ENCODE measurements at regions not wholly inside any gene's neighbourhood (a gene's known extent, or its start where the extent isn't known, plus 50 kb on each side); places are given as distances from the start of the nearest gene placed in this dataset.

DNA sequence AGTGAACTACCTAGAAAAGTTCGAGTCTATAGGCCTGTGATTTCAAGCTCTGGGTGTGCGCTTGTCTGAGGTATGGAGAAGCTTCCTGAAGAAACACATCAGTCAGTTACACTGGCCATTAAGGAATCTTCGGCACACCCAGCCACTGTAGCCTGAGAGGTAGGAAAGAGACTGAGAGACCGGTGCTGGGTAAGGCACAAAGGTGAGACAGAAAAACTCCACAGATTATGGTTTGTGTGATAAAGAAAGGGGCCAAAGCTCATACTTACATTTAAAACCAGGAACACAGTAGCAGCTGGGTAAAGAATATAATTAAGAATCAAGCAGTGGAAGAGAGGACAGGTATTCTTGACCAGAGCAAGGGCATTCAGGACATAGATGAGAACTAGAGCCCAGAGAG is 74.8 kb upstream of the TTC29 start:
- H3K4me3 ChIP-seq, result no peak overlapping the region
- no peaks in the 10 kb centered on the region for H3K36me3 ChIP-seq (replicated peaks in 1 of 2; ENCODE audit: insufficient read depth in 1 of 2, low read depth in 2 of 2)
- no peak overlapping the region for H3K27ac ChIP-seq
- H3K4me1 ChIP-seq, result no peaks in the 10 kb centered on the region
- no peaks in the 10 kb centered on the region for H3K9me3 ChIP-seq
- intact Hi-C loops (cut with DNase I), result no loop called here
- ATAC-seq, result no peak
- WGBS, 2 donors, result 69 to 80% methylated on average over 4 of the region's 4 CpGs
- DNase-seq, result no peak
- no peaks in the 10 kb centered on the region for H3K27me3 ChIP-seq
- TF ChIP-seq, protein P1, sequence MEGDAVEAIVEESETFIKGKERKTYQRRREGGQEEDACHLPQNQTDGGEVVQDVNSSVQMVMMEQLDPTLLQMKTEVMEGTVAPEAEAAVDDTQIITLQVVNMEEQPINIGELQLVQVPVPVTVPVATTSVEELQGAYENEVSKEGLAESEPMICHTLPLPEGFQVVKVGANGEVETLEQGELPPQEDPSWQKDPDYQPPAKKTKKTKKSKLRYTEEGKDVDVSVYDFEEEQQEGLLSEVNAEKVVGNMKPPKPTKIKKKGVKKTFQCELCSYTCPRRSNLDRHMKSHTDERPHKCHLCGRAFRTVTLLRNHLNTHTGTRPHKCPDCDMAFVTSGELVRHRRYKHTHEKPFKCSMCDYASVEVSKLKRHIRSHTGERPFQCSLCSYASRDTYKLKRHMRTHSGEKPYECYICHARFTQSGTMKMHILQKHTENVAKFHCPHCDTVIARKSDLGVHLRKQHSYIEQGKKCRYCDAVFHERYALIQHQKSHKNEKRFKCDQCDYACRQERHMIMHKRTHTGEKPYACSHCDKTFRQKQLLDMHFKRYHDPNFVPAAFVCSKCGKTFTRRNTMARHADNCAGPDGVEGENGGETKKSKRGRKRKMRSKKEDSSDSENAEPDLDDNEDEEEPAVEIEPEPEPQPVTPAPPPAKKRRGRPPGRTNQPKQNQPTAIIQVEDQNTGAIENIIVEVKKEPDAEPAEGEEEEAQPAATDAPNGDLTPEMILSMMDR (IDR thresholded peaks at IDR 0.05), result no peak
- TF ChIP-seq POLR2A (IDR thresholded peaks at IDR 0.05), result no peak

DNA sequence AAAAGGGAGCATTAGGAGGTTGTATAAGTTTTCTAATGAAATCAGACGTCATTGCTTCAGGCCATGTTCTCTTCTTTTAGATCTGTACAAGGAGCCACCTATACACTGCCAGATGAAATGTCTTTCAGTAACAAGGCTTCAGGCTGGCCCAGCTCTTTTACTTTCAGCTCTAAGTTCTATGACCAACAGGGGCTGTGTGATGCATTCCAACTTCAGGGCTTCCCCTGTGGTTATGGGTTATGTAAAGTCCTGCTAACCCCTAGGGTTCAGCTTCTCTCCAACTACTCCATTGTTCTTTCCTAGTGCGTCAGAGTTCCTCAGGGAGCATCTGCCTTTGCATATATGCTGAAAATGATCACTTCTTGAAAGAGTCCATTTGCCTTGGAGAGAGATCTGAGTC is 79.4 kb upstream of the TTC29 start:
- H3K27ac ChIP-seq, result no peak overlapping the region
- intact Hi-C loops (cut with DNase I), result no loop called here
- H3K36me3 ChIP-seq (replicated peaks in 1 of 2; ENCODE audit: insufficient read depth in 1 of 2, low read depth in 2 of 2), result no peaks in the 10 kb centered on the region
- DNase-seq (no peak), ATAC-seq (no peak)
- no peaks in the 10 kb centered on the region for H3K9me3 ChIP-seq
- no peak overlapping the region for H3K4me3 ChIP-seq
- WGBS, 2 donors, result 66 to 80% methylated on average over 2 of the region's 2 CpGs
- no peaks in the 10 kb centered on the region for H3K4me1 ChIP-seq
- TF ChIP-seq, protein P1 (IDR thresholded peaks at IDR 0.05), result no peak
- TF ChIP-seq POLR2A (IDR thresholded peaks at IDR 0.05), result no peak
- no peaks in the 10 kb centered on the region for H3K27me3 ChIP-seq

DNA sequence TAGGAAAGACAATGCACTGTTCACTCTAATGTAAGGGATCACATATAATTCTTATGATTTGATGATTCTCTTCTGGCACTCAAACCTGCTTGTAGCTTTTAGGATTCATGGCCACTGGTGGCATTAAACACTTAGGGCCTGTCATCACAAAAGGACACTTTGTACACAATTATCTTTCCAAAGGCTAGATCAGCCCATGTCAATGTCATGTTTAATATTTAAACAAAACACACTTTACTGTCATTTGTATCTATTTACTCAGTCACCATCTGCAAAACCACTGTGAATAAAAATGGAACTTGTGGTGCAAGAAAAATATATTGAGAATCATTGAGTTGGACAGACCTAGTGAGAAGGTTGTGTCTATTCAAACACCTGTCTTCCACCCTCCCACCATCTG is 83.6 kb upstream of the TTC29 start:
- no peak overlapping the region for H3K27ac ChIP-seq
- DNase-seq (no peak), ATAC-seq (no peak)
- no peaks in the 10 kb centered on the region for H3K27me3 ChIP-seq
- H3K4me3 ChIP-seq, result no peak overlapping the region
- no peaks in the 10 kb centered on the region for H3K36me3 ChIP-seq (replicated peaks in 1 of 2; ENCODE audit: insufficient read depth in 1 of 2, low read depth in 2 of 2)
- intact Hi-C loops (cut with DNase I), result no loop called here
- no peaks in the 10 kb centered on the region for H3K9me3 ChIP-seq
- TF ChIP-seq POLR2A (IDR thresholded peaks at IDR 0.05), result no peak
- TF ChIP-seq, protein P1 (IDR thresholded peaks at IDR 0.05), result no peak
- no peaks in the 10 kb centered on the region for H3K4me1 ChIP-seq

DNA sequence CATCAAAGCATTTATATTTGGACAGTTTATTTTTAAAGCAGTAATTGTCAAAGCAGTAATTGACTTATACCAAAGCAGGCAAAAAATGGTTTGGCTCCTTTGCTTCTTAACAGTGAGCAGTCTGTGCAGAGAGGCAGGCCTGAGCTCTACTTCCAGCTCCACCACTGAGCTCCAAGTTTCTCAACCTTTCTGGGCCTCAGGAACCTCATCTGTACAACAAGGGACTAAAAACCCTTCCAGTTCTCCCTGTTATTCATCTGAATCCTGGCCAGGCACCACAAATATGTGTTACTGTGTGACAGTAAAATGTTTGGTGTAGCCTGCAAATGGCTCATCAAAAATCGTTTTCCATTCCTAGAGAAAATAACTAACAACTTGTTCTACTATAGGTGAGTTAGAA is 88.7 kb upstream of the TTC29 start:
- Histone ChIP-seq H3K9me3 (no peaks in the 10 kb centered on the region), H3K4me3 (no peak overlapping the region), H3K27ac (no peak overlapping the region), H3K36me3 (replicated peaks in 1 of 2; ENCODE audit: insufficient read depth in 1 of 2, low read depth in 2 of 2) (no peaks in the 10 kb centered on the region), H3K27me3 (no peaks in the 10 kb centered on the region), H3K4me1 (no peaks in the 10 kb centered on the region)
- ATAC-seq (no peak), DNase-seq (peak in 1 of 4 donors; percentile 9)
- intact Hi-C loops (cut with DNase I), result no loop called here
- no peak for TF ChIP-seq POLR2A (IDR thresholded peaks at IDR 0.05)
- TF ChIP-seq, protein P1 (IDR thresholded peaks at IDR 0.05), result no peak
- 38 to 41% methylated on average over 1 of the region's 1 CpG for WGBS, 2 donors

DNA sequence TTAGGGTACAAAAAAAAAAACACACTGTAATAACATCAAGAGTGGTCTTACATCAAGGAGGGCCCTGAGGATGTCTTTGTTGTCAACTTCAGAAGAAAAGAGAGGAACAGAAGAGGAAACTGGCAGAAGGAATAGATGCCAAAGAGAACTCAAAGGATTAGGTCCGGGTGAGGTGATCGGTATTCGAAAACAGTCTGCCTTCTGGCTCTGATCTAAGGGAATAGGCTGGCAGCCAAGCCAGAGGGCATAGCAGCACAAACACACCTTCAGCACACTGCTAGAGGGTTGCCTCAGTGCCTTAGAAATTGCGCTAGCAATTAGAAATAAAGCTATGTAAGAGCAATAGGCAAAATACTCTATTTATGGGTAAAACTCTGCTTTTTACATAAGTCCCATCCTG is 91.4 kb upstream of the TTC29 start:
- ATAC-seq (no peak), DNase-seq (no peak)
- 69 to 83% methylated on average over 4 of the region's 4 CpGs for WGBS, 2 donors
- H3K9me3 ChIP-seq, result no peaks in the 10 kb centered on the region
- no peak overlapping the region for H3K4me3 ChIP-seq
- H3K27me3 ChIP-seq, result no peaks in the 10 kb centered on the region
- H3K4me1 ChIP-seq, result no peaks in the 10 kb centered on the region
- H3K27ac ChIP-seq, result no peak overlapping the region
- H3K36me3 ChIP-seq (replicated peaks in 1 of 2; ENCODE audit: insufficient read depth in 1 of 2, low read depth in 2 of 2), result no peaks in the 10 kb centered on the region
- TF ChIP-seq POLR2A (IDR thresholded peaks at IDR 0.05), result no peak
- TF ChIP-seq, protein P1 (IDR thresholded peaks at IDR 0.05), result no peak
- intact Hi-C loops (cut with DNase I), result no loop called here
